ENCODE measurements at regions not wholly inside any gene's neighbourhood (a gene's known extent, or its start where the extent isn't known, plus 50 kb on each side); places are given as distances from the start of the nearest gene placed in this dataset.

- no peak overlapping the region for H3K4me3 ChIP-seq (ENCODE audit: low read depth, poor library complexity, severe bottlenecking)
- intact Hi-C loops (cut with DNase I; ENCODE audit: low total_unique reads): no loop called here
- TF ChIP-seq POLR2A (IDR thresholded peaks at IDR 0.05): no peak
- TF ChIP-seq CTCF (IDR thresholded peaks at IDR 0.05): no peak
- no peak for DNase-seq (ENCODE audit: low spot score in 2 of 2)
- 52 to 68% methylated on average over 1 of the region's 1 CpG for WGBS, 2 donors
Measured at GRCh38 chr1:14321422-14321821, 277.1 kb upstream of the KAZN start.

- intact Hi-C loops (cut with DNase I; ENCODE audit: low total_unique reads): no loop called here
- TF ChIP-seq POLR2A (IDR thresholded peaks at IDR 0.05) (no peak), CTCF (IDR thresholded peaks at IDR 0.05) (no peak)
- 39 to 68% methylated on average over 2 of the region's 2 CpGs for WGBS, 2 donors
- DNase-seq (ENCODE audit: low spot score in 2 of 2): no peak
- no peak overlapping the region for H3K4me3 ChIP-seq (ENCODE audit: low read depth, poor library complexity, severe bottlenecking)
Measured at GRCh38 chr1:14323568-14324247, 274.8 kb upstream of the KAZN start.

GRCh38 chr1:14324248-14324630 is 274.2 kb upstream of the KAZN start:
- intact Hi-C loops (cut with DNase I; ENCODE audit: low total_unique reads): no loop called here
- WGBS, 2 donors: 65 to 69% methylated on average over 2 of the region's 2 CpGs
- no peak for DNase-seq (ENCODE audit: low spot score in 2 of 2)
- TF ChIP-seq CTCF (IDR thresholded peaks at IDR 0.05) (no peak), POLR2A (IDR thresholded peaks at IDR 0.05) (no peak)
- H3K4me3 ChIP-seq (ENCODE audit: low read depth, poor library complexity, severe bottlenecking): no peak overlapping the region

- intact Hi-C loops (cut with DNase I; ENCODE audit: low total_unique reads): no loop called here
- no peak overlapping the region for H3K4me3 ChIP-seq (ENCODE audit: low read depth, poor library complexity, severe bottlenecking)
- DNase-seq (ENCODE audit: low spot score in 2 of 2): no peak
- TF ChIP-seq POLR2A (IDR thresholded peaks at IDR 0.05) (no peak), CTCF (IDR thresholded peaks at IDR 0.05) (no peak)
- 82 to 85% methylated on average over 3 of the region's 3 CpGs for WGBS, 2 donors
Measured at GRCh38 chr1:14326857-14327256, 271.6 kb upstream of the KAZN start.

GRCh38 chr1:14328685-14329084 is 269.8 kb upstream of the KAZN start:
- no peak for DNase-seq (ENCODE audit: low spot score in 2 of 2)
- intact Hi-C loops (cut with DNase I; ENCODE audit: low total_unique reads): no loop called here
- no peak for TF ChIP-seq CTCF (IDR thresholded peaks at IDR 0.05)
- TF ChIP-seq POLR2A (IDR thresholded peaks at IDR 0.05): no peak
- no peak overlapping the region for H3K4me3 ChIP-seq (ENCODE audit: low read depth, poor library complexity, severe bottlenecking)

- DNase-seq (ENCODE audit: low spot score in 2 of 2): no peak
- 74 to 78% methylated on average over 4 of the region's 4 CpGs for WGBS, 2 donors
- TF ChIP-seq CTCF (IDR thresholded peaks at IDR 0.05) (no peak), POLR2A (IDR thresholded peaks at IDR 0.05) (no peak)
- no peak overlapping the region for H3K4me3 ChIP-seq (ENCODE audit: low read depth, poor library complexity, severe bottlenecking)
- intact Hi-C loops (cut with DNase I; ENCODE audit: low total_unique reads): no loop called here
Measured at GRCh38 chr1:14332158-14332557, 266.3 kb upstream of the KAZN start.

Measured in lower leg skin (tissue), 4 donors.